PC-3 (cell line): ENCODE measurements at regions not wholly inside any gene's neighbourhood (a gene's known extent, or its start where the extent isn't known, plus 50 kb on each side); places are given as distances from the start of the nearest gene placed in this dataset.

Experiments used
- ATAC-seq: fragments of 200-7000 bp; cut with Tn5 transposase; 2 replicates; pipeline ENCODE4 v1.9.1; 2020; ENCODE audit warnings: mild to moderate bottlenecking, moderate library complexity
- BruUV-seq: library from RNA; stranded (reverse); fragments of 400-500 nt; replicated peaks from 2 replicates; lab custom pipeline; 2021; lab: Mats Ljungman, UMichigan
- CTCF ChIA-PET: fragments of 300-600 bp; sonication (Branson Sonifier 250); formaldehyde crosslinking; loops from one replicate; lab custom pipeline; 2022; ENCODE audit warnings: antibody characterized with exemption; lab: Charles Lee
- POLR2A ChIA-PET: fragments of 300-600 bp; sonication (Branson Sonifier 250); formaldehyde crosslinking; loops from one replicate; lab custom pipeline; 2022; ENCODE audit warnings: antibody characterized with exemption; ENCODE audit not compliant: unreplicated experiment; lab: Charles Lee
- DNase-seq: peaks from one replicate; pipeline ENCODE4 v3.0.0-alpha.2; 2015
- H2AFZ ChIP-seq: fragments of 300-600 bp; sonication (generic); 2 replicates; pipeline ENCODE4 v1.6.0; 2016; ENCODE audit warnings: antibody characterized with exemption, low read length
- H3F3A ChIP-seq: fragments of 300-600 bp; sonication (generic); one replicate; pipeline ENCODE4 v1.6.0; 2017; ENCODE audit warnings: antibody characterized with exemption, low read length, control low read depth, mild to moderate bottlenecking; ENCODE audit not compliant: unreplicated experiment
- H3K27ac ChIP-seq: fragments of 300-600 bp; sonication (generic); 2 replicates; pipeline ENCODE4 v1.5.1; 2016; ENCODE audit warnings: mild to moderate bottlenecking, low read length
- H3K27me3 ChIP-seq: fragments of 300-600 bp; sonication (generic); 2 replicates; pipeline ENCODE4 v1.6.1; 2016; ENCODE audit warnings: low read length, mixed read lengths
- H3K36me3 ChIP-seq: fragments of 300-600 bp; sonication (generic); 2 replicates; pipeline ENCODE4 v1.6.1; 2016; ENCODE audit warnings: low read depth, mixed run types, low read length, mixed read lengths
- H3K4me1 ChIP-seq: fragments of 300-600 bp; sonication (generic); 2 replicates; pipeline ENCODE4 v1.5.1; 2016; ENCODE audit warnings: low read length; ENCODE audit not compliant: insufficient read depth
- H3K4me2 ChIP-seq: fragments of 300-600 bp; sonication (generic); 2 replicates; pipeline ENCODE4 v1.6.0; 2016; ENCODE audit warnings: low read length
- H3K4me3 ChIP-seq: fragments of 300-600 bp; sonication (generic); 2 replicates; pipeline ENCODE4 v1.5.1; 2016; ENCODE audit warnings: mild to moderate bottlenecking, low read length, mixed read lengths
- H3K79me2 ChIP-seq: fragments of 300-600 bp; sonication (generic); 2 replicates; pipeline ENCODE4 v1.6.1; 2017; ENCODE audit warnings: low read length, mixed read lengths
- H3K9ac ChIP-seq: fragments of 300-600 bp; sonication (generic); 2 replicates; pipeline ENCODE4 v1.6.0; 2016; ENCODE audit warnings: mild to moderate bottlenecking, low read length
- H3K9me2 ChIP-seq: fragments of 300-600 bp; sonication (generic); replicated peaks from 2 replicates; pipeline ENCODE4 v1.6.1; 2016; ENCODE audit warnings: mixed run types, low read length, mixed read lengths
- H3K9me3 ChIP-seq: fragments of 300-600 bp; sonication (generic); 2 replicates; pipeline ENCODE4 v1.6.1; 2016; ENCODE audit warnings: low read length, mixed read lengths
- H4K20me1 ChIP-seq: fragments of 300-600 bp; sonication (generic); 2 replicates; pipeline ENCODE4 v1.6.1; 2016; ENCODE audit warnings: low read length, mixed read lengths
- CTCF ChIP-seq: fragments of 300-600 bp; sonication (generic); conservative IDR thresholded peaks from 2 replicates; pipeline ENCODE4 v1.5.1; 2017; ENCODE audit warnings: antibody characterized with exemption, low read depth, mild to moderate bottlenecking, low read length
- EZH2 ChIP-seq: fragments of 300-600 bp; sonication (generic); IDR thresholded peaks from one replicate; pipeline ENCODE4 v1.6.1; 2017; ENCODE audit warnings: antibody characterized with exemption, mild to moderate bottlenecking, low read length; ENCODE audit not compliant: unreplicated experiment
- EZH2phosphoT487 ChIP-seq: fragments of 300-600 bp; sonication (generic); IDR thresholded peaks from 2 replicates; pipeline ENCODE4 v1.6.1; 2018; ENCODE audit warnings: mild to moderate bottlenecking, antibody characterized with exemption, low read length, borderline replicate concordance
- intact Hi-C: fragments of 100-400 bp; cut with micrococcal nuclease; formaldehyde crosslinking; loops from 2 replicates; pipeline ENCODE4 v1.9.0; 2023

- H3K27ac ChIP-seq: no peak overlapping the region
- POLR2A ChIA-PET: no interaction called here
- ATAC-seq (no peak), DNase-seq (no peak)
- BruUV-seq: no TSS peak
- H3K79me2 ChIP-seq: no peaks in the 10 kb centered on the region
- no peaks in the 10 kb centered on the region for H4K20me1 ChIP-seq
- H3K4me3 ChIP-seq: no peak overlapping the region
- 0 out of 2 replicates have a peak, but pooled peaks cover 3% of the 10 kb centered on the region for H3K9me2 ChIP-seq
- CTCF ChIA-PET: no interaction called here
- H3K9ac ChIP-seq: no peak overlapping the region
- TF ChIP-seq EZH2phosphoT487 (no peak), EZH2 (no peak), CTCF (no peak)
- intact Hi-C loops: no loop called here
- no peak overlapping the region for H3K4me2 ChIP-seq
- no peaks in the 10 kb centered on the region for H3F3A ChIP-seq
- H3K4me1 ChIP-seq: no peaks in the 10 kb centered on the region
- no peaks in the 10 kb centered on the region for H3K9me3 ChIP-seq
- H2AFZ ChIP-seq: no peak overlapping the region
- no peaks in the 10 kb centered on the region for H3K36me3 ChIP-seq
- peaks cover 40% of the 10 kb centered on the region for H3K27me3 ChIP-seq
Measured at GRCh38 chr1:29782846-29783507, 546.7 kb downstream of the PTPRU start.

GRCh38 chr1:29779146-29779545 is 542.8 kb downstream of the PTPRU start:
- POLR2A ChIA-PET: no interaction called here
- ATAC-seq: no peak
- H3K36me3 ChIP-seq: no peaks in the 10 kb centered on the region

More at GRCh38 chr1:29779146-29779545, 542.8 kb downstream of the PTPRU start:
- Histone ChIP-seq H2AFZ (no peak overlapping the region), H3K4me1 (no peaks in the 10 kb centered on the region), H3K79me2 (no peaks in the 10 kb centered on the region), H3F3A (no peaks in the 10 kb centered on the region), H3K27me3 (peaks cover 54% of the 10 kb centered on the region), H3K9me2 (0 out of 2 replicates have a peak, but pooled peaks cover 3% of the 10 kb centered on the region), H3K9me3 (no peaks in the 10 kb centered on the region), H3K9ac (no peak overlapping the region), H3K4me2 (no peak overlapping the region), H4K20me1 (no peaks in the 10 kb centered on the region), H3K27ac (no peak overlapping the region), H3K4me3 (no peak overlapping the region)
- intact Hi-C loops: no loop called here
- DNase-seq: no peak
- TF ChIP-seq CTCF: no peak
- CTCF ChIA-PET: no interaction called here
- BruUV-seq: no TSS peak
